LNCaP clone FGC (cell line): ENCODE measurements at regions not wholly inside any gene's neighbourhood (a gene's known extent, or its start where the extent isn't known, plus 50 kb on each side); places are given as distances from the start of the nearest gene placed in this dataset.

ENCODE experiments used
- DNase-seq: peaks from one replicate; pipeline ENCODE4 v3.0.0-alpha.2; 2011; ENCODE audit warnings: low read depth
- H3K4me3 ChIP-seq: 2 replicates; pipeline ENCODE4 v1.5.1; 2011; ENCODE audit warnings: mild to moderate bottlenecking, low read depth, low read length, control low read depth
- TF ChIP-seq, protein P1 (sequence below): IDR thresholded peaks from 2 replicates; pipeline ENCODE4 v1.5.1; 2012; ENCODE audit warnings: mild to moderate bottlenecking; ENCODE audit not compliant: control insufficient read depth, insufficient read depth; ENCODE audit errors: extremely low read depth

DNA sequence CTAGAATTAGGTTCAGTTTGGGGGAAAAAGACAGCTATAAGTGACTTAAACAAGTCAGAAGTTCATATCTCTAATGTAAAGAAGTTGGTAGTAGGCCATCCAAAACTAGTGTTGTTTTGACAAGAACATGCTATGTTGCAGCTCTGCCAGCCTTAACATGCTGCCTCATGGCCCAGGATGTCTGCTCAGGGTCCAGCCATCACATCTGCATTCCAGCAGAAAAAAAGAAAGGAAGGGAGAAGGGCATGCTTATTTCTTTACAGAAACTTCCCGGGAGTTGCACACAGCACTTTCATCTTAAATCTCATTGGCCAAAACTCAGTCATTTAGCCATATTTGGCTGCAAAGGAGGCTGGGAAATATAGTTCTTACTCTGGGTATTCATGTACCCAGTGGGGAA is 400.4 kb upstream of the PODXL start:
- H3K4me3 ChIP-seq: no peak overlapping the region
- TF ChIP-seq, protein P1, sequence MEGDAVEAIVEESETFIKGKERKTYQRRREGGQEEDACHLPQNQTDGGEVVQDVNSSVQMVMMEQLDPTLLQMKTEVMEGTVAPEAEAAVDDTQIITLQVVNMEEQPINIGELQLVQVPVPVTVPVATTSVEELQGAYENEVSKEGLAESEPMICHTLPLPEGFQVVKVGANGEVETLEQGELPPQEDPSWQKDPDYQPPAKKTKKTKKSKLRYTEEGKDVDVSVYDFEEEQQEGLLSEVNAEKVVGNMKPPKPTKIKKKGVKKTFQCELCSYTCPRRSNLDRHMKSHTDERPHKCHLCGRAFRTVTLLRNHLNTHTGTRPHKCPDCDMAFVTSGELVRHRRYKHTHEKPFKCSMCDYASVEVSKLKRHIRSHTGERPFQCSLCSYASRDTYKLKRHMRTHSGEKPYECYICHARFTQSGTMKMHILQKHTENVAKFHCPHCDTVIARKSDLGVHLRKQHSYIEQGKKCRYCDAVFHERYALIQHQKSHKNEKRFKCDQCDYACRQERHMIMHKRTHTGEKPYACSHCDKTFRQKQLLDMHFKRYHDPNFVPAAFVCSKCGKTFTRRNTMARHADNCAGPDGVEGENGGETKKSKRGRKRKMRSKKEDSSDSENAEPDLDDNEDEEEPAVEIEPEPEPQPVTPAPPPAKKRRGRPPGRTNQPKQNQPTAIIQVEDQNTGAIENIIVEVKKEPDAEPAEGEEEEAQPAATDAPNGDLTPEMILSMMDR: no peak
- DNase-seq: no peak

DNA sequence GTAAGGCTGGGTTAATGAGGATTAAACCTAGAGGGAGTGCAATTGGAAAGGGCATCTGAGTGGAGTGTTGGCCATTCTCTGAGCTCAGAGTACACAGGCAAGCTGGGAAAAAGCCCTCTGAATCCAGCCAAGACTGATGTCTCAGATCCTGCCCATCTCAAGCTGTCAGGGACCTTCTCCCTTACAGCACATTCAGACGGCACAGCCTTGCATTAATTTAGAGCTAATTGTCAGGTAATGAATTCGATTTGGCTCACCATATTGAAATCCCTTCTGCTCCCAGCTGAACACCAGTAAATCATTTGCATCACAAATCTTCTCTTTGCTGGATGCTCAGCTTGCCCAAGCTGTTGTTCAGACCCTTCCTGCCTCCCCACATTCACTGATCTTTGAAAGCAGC is 399.3 kb upstream of the PODXL start:
- TF ChIP-seq, protein P1: no peak
- no peak for DNase-seq
- H3K4me3 ChIP-seq: no peak overlapping the region

DNA sequence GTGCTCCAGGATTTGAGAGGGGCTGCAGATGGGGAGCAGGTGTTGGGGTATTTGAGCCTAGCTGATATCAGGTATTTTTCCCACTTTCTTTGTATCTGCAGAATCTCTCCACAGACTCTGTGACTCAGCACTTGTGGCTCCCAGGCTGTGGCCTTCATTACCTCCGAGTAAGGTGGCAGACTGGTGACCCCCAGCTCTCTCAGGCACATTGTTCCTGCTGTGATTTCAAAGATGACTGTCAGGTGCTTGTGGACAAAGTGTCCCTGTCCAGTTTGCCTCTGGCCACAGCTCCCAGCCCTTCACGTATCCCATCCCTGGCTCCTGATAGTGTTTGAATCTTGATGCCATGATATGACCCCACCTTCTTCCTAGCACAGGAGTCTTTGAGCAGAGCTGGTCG is 396.8 kb upstream of the PODXL start:
- TF ChIP-seq, protein P1: no peak
- no peak overlapping the region for H3K4me3 ChIP-seq
- DNase-seq: no peak

DNA sequence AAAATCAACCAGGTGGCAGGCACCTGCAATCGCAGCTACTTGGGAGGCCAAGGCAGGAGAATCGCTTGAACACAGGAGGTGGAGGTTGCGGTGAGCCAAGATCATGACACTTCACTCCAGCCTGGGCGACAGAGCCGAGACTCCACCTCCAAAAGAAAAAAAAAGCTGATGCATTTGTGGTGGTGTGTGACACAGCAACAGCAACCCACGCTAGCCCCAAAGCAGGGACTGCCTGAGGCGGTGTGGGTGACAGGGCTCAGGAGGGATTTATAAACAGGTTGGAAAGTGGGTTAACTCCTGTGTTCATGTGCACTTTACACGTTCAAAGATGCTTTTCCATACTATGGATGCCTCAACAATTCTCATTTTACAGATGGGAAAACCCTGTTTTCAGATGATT is 395.9 kb upstream of the PODXL start:
- DNase-seq: no peak
- TF ChIP-seq, protein P1: no peak
- H3K4me3 ChIP-seq: no peak overlapping the region

DNA sequence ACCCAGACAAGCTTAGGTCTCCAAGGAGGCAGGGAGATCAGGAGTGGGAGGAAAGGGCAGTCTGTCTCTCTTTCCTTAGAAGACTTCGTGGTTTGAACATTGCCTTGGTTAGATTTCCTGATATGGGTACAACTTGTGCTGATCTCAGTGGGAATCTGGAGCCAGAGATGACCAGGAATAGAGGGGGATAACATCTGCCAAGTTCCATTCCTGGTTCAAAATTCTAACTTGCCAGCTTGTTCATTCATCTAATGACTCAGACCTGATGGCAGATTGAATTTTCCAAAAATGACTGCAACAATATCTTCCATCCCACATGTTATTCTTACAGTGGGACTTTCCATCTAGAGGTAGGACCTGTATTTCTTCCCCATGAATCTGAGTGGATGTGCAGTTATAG is 394.3 kb upstream of the PODXL start:
- no peak for DNase-seq
- TF ChIP-seq, protein P1: no peak
- no peak overlapping the region for H3K4me3 ChIP-seq

DNA sequence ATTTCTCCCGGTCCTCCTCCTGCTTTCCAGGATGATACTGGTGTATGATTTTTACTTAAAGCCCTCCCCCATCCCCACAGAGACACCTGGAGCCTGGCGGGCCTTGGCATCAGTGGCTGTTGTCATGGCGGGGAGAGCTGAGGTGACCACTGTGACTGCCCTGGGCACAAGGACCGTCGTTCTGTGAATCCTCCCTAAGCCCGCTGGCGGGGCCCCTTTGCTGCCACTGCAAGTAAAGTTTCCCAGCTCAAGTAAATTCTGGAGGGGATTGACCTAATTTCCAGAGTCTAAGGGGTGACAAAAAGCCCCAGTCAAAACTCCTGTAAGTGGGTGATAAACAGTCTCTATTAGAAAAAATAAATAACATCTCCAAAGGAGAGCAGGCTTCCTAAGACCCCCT is 393.2 kb upstream of the PODXL start:
- TF ChIP-seq, protein P1: no peak
- H3K4me3 ChIP-seq: no peak overlapping the region
- no peak for DNase-seq

DNA sequence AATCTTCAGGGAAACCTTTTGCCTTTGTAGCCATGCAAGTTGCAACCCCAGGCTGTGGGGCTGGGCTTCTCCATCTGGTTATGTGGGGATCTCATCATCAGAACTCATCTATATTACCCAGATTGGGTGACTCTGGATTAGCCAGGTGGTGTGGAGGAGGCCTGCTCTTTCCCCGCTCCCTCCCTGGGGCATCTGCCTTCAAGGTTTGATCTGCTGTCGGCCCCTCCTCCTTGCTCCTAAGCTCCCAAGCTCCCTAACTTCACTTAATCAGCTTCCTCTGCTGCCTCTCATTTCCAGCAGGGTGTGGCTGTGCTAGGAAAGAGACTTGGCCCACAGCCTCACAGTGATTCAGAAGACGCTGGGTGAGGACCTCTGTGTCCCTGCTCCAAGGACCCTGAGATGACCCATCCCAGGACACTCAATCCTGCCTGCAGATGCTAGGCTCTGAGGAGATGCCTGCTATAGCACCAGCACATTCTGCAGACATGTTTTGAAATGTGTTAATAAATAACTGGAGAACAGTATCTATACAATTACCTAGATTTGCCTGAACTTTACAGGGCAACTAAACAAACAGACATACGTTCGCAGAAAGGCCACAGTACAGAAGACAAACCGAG is 392.1 kb upstream of the PODXL start:
- DNase-seq: no peak
- no peak overlapping the region for H3K4me3 ChIP-seq
- TF ChIP-seq, protein P1: no peak
